Liver (tissue), 8 donors: ENCODE measurements at regions not wholly inside any gene's neighbourhood (a gene's known extent, or its start where the extent isn't known, plus 50 kb on each side); places are given as distances from the start of the nearest gene placed in this dataset.

ENCODE experiments used
- DNase-seq: peaks from one replicate; pipeline ENCODE4 v3.0.0-alpha.2; 2017; ENCODE audit warnings: low spot score
- H3K27ac ChIP-seq, 2 donors: one replicate each; pipeline ENCODE4 v1.7.0; 2013; ENCODE audit warnings: inconsistent platforms in 2 of 2, low read length in 2 of 2, control low read depth in 1 of 2, low read depth in 1 of 2, mild to moderate bottlenecking in 1 of 2
- H3K27me3 ChIP-seq, 4 donors: one replicate each; pipeline versions ENCODE4 v1.6.1 to v1.7.0; 2013; ENCODE audit warnings: low read length in 3 of 4, inconsistent platforms in 1 of 4, mild to moderate bottlenecking in 1 of 4, moderate library complexity in 1 of 4; ENCODE audit not compliant: control insufficient read depth in 4 of 4, insufficient read depth in 4 of 4
- H3K36me3 ChIP-seq, 4 donors: one replicate each; pipeline versions ENCODE4 v1.6.1 to v1.7.0; 2013; ENCODE audit warnings: low read length in 3 of 4, mild to moderate bottlenecking in 3 of 4, low read depth in 1 of 4, moderate library complexity in 1 of 4; ENCODE audit not compliant: control insufficient read depth in 4 of 4, insufficient read depth in 3 of 4
- H3K4me1 ChIP-seq, 4 donors: one replicate each; pipeline versions ENCODE4 v1.6.1 to v1.7.0; 2013; ENCODE audit warnings: low read length in 3 of 4, mild to moderate bottlenecking in 3 of 4, moderate library complexity in 1 of 4; ENCODE audit not compliant: control insufficient read depth in 4 of 4, insufficient read depth in 4 of 4
- H3K4me3 ChIP-seq, 3 donors: one replicate each; pipeline versions ENCODE4 v1.6.1 to v1.7.0; 2013; ENCODE audit warnings: low read length in 3 of 3, control low read depth in 1 of 3, low read depth in 1 of 3, mild to moderate bottlenecking in 1 of 3
- H3K9ac ChIP-seq, 2 donors: one replicate each; pipeline ENCODE4 v1.7.0; 2013; ENCODE audit warnings: low read length in 2 of 2, mild to moderate bottlenecking in 2 of 2, moderate library complexity in 2 of 2, control low read depth in 1 of 2, low read depth in 1 of 2
- H3K9me3 ChIP-seq, 4 donors: one replicate each; pipeline versions ENCODE4 v1.6.1 to v1.7.0; 2013; ENCODE audit warnings: low read length in 3 of 4; ENCODE audit not compliant: control insufficient read depth in 4 of 4
- ATF3 ChIP-seq: IDR thresholded peaks from 2 replicates; pipeline ENCODE4 v1.6.1; 2016; ENCODE audit warnings: antibody characterized with exemption
- CTCF ChIP-seq: fragments of 150-350 bp; IDR thresholded peaks from 2 replicates; pipeline ENCODE4 v1.5.1; 2017; ENCODE audit warnings: improper control_type of control experiment, low read depth, low read length; ENCODE audit not compliant: missing input control
- EGR1 ChIP-seq, 2 donors: IDR thresholded peaks; 2 replicates each; pipeline ENCODE4 v1.6.1; 2016 to 2018; ENCODE audit warnings: antibody characterized with exemption in 2 of 2, low read depth in 2 of 2
- FOXA1 ChIP-seq: IDR thresholded peaks from 2 replicates; pipeline ENCODE4 v1.6.1; 2016; ENCODE audit warnings: antibody characterized with exemption
- FOXA2 ChIP-seq: IDR thresholded peaks from 2 replicates; pipeline ENCODE4 v1.6.1; 2016; ENCODE audit warnings: antibody characterized with exemption
- GABPA ChIP-seq, 2 donors: IDR thresholded peaks in 1 of 2; conservative IDR thresholded peaks in 1 of 2; 2 replicates each; pipeline ENCODE4 v1.6.1; 2016; ENCODE audit warnings: antibody characterized with exemption in 2 of 2, mild to moderate bottlenecking in 1 of 2, moderate library complexity in 1 of 2
- HNF4A ChIP-seq, 2 donors: conservative IDR thresholded peaks; 2 replicates each; pipeline ENCODE4 v1.6.1; 2016; ENCODE audit warnings: antibody characterized with exemption in 2 of 2, mild to moderate bottlenecking in 2 of 2
- HNF4G ChIP-seq: IDR thresholded peaks from 2 replicates; pipeline ENCODE4 v1.6.1; 2016; ENCODE audit warnings: antibody characterized with exemption
- JUND ChIP-seq, 2 donors: IDR thresholded peaks; 2 replicates each; pipeline ENCODE4 v1.6.1; 2016; ENCODE audit warnings: antibody characterized with exemption in 2 of 2
- MAX ChIP-seq: IDR thresholded peaks from 2 replicates; pipeline ENCODE4 v1.6.1; 2016; ENCODE audit warnings: antibody characterized with exemption
- NR2F2 ChIP-seq: IDR thresholded peaks from 2 replicates; pipeline ENCODE4 v1.6.1; 2016; ENCODE audit warnings: antibody characterized with exemption
- RAD21 ChIP-seq, 2 donors: IDR thresholded peaks; 2 replicates each; pipeline ENCODE4 v1.6.1; 2016; ENCODE audit warnings: antibody characterized with exemption in 2 of 2, mild to moderate bottlenecking in 2 of 2
- REST ChIP-seq: IDR thresholded peaks from 2 replicates; pipeline ENCODE4 v1.6.1; 2016; ENCODE audit warnings: antibody characterized with exemption, mild to moderate bottlenecking
- RXRA ChIP-seq, 2 donors: IDR thresholded peaks; 2 replicates each; pipeline ENCODE4 v1.6.1; 2017 to 2018; ENCODE audit warnings: antibody characterized with exemption in 2 of 2, mild to moderate bottlenecking in 1 of 2
- SP1 ChIP-seq: IDR thresholded peaks from 2 replicates; pipeline ENCODE4 v1.6.1; 2018; ENCODE audit warnings: antibody characterized with exemption, mild to moderate bottlenecking
- TAF1 ChIP-seq: conservative IDR thresholded peaks from 2 replicates; pipeline ENCODE4 v1.6.1; 2016; ENCODE audit warnings: antibody characterized with exemption, mild to moderate bottlenecking
- YY1 ChIP-seq: IDR thresholded peaks from 2 replicates; pipeline ENCODE4 v1.6.1; 2016; ENCODE audit warnings: antibody characterized with exemption, mild to moderate bottlenecking
- ZBTB33 ChIP-seq: IDR thresholded peaks from 2 replicates; pipeline ENCODE4 v1.6.1; 2016; ENCODE audit warnings: antibody characterized with exemption
- WGBS: extraction: QIAGEN DNeasy Blood & Tissue Kit; methylation state at CpG from one replicate; pipeline ENCODE4 v1.1.7; 2013; 5-methylcytosine and 5-hydroxymethylcytosine counted together
- donor health status: healthy.
- donor health status: healthy.
- donor health status: healthy.
- donor health status: healthy.
- donor health status: healthy.

GRCh38 chr2:107338059-107338458 is 452.1 kb upstream of the ST6GAL2 start (continued):
- no peak for TF ChIP-seq FOXA2

GRCh38 chr2:107338571-107338970 is 452.6 kb upstream of the ST6GAL2 start:
- H3K36me3 ChIP-seq, result no peaks in the 10 kb centered on the region
- DNase-seq, result no peak
- H3K9ac ChIP-seq, result no peak overlapping the region
- H3K27me3 ChIP-seq, result no peaks in the 10 kb centered on the region
- WGBS, result 55% methylated on average over 6 of the region's 6 CpGs
- peaks cover 0 to 1% (median 0%) of the 10 kb centered on the region in 4 donors for H3K4me1 ChIP-seq
- TF ChIP-seq JUND (IDR thresholded peaks at IDR 0.05) (no peak), RAD21 (IDR thresholded peaks at IDR 0.05) (no peak), GABPA (IDR thresholded peaks at IDR 0.05 in 1 of 2, conservative IDR thresholded peaks at IDR 0.05 in 1 of 2) (no peak), MAX (no peak), NR2F2 (no peak), TAF1 (no peak), FOXA2 (no peak), RXRA (IDR thresholded peaks at IDR 0.05) (no peak), CTCF (no peak)
- peaks cover 2 to 11% (median 5%) of the 10 kb centered on the region in 4 donors for H3K9me3 ChIP-seq
- H3K27ac ChIP-seq, result no peak overlapping the region
- H3K4me3 ChIP-seq, result no peak overlapping the region

- Histone ChIP-seq H3K9me3 (peaks cover 2 to 11% (median 5%) of the 10 kb centered on the region in 4 donors), H3K4me1 (peaks cover 0 to under 1% (median 0%) of the 10 kb centered on the region in 4 donors), H3K27me3 (no peaks in the 10 kb centered on the region), H3K27ac (no peak overlapping the region), H3K36me3 (no peaks in the 10 kb centered on the region), H3K4me3 (no peak overlapping the region), H3K9ac (no peak overlapping the region)
- DNase-seq, result no peak
- 85% methylated on average over 2 of the region's 2 CpGs for WGBS
- TF ChIP-seq ZBTB33 (no peak), TAF1 (no peak), ATF3 (no peak), YY1 (no peak), CTCF (no peak), HNF4G (no peak), HNF4A (conservative IDR thresholded peaks at IDR 0.05) (no peak), RAD21 (IDR thresholded peaks at IDR 0.05) (no peak), EGR1 (IDR thresholded peaks at IDR 0.05; ENCODE audit: low read depth in 2 of 2) (no peak), REST (no peak), FOXA2 (no peak), SP1 (no peak), FOXA1 (no peak), MAX (no peak), JUND (IDR thresholded peaks at IDR 0.05) (no peak), NR2F2 (no peak)
Observed at GRCh38 chr2:107340955-107341354, 455.0 kb upstream of the ST6GAL2 start.
